ENCODE measurements at regions not wholly inside any gene's neighbourhood (a gene's known extent, or its start where the extent isn't known, plus 50 kb on each side); places are given as distances from the start of the nearest gene placed in this dataset.
"Not testable (repeated sequence)": the region's sequence is repeated elsewhere in the genome, so short reads cannot be mapped to it uniquely, and the experiment has no call there.

GRCh38 chr2:111250448-111251030, 129.8 kb downstream of the BCL2L11 start:
- no peak for TF ChIP-seq CTCF (conservative IDR thresholded peaks at IDR 0.05; ENCODE audit: low read depth, low read length)
- DNase-seq (ENCODE audit: low read depth) = no peak
- H3K4me3 ChIP-seq (ENCODE audit: low read depth, low read length) = no peak overlapping the region

DNA sequence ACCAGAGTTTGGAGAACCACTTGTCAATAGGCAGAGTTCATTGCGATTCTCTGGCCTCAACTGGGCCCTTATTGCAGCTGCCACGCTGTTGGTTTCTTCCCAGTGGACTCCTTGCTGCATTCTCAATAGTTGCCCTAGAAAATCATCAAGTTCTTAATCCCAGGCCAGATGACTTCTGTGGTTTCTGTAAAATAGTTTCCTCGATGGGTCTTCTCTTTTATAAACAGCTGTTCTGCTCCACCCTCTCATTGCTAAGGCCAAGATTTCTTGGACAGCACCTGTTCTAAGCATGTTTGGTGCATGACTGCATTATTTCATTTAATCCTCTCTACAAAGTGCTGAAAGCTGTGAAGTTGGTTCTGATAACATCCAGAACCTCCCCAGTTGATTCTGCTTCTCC, 131.0 kb downstream of the BCL2L11 start:
- no peak for TF ChIP-seq CTCF (conservative IDR thresholded peaks at IDR 0.05; ENCODE audit: low read depth, low read length)
- H3K4me3 ChIP-seq (ENCODE audit: low read depth, low read length) = no peak overlapping the region
- DNase-seq (ENCODE audit: low read depth) = no peak

DNA sequence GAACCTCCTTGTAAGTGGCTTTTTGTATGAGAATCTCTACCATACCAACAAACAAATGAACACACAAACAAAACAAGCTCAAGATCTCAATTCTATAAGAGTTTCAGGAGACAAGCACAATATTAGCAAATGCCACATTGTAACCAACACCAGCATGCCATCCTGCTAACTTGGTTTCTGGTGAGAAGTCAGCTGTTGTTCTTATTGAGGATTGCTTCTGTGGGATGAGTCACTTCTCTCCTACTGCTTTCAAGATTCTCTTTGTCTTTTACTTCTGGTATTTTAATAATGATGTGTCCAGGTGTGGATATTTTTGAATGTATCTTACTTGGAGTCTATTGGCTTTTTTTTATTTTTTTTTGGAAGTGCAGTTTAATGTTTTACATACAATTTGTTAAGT, 131.7 kb downstream of the BCL2L11 start:
- DNase-seq (ENCODE audit: low read depth) = no peak
- no peak overlapping the region for H3K4me3 ChIP-seq (ENCODE audit: low read depth, low read length)
- no peak for TF ChIP-seq CTCF (conservative IDR thresholded peaks at IDR 0.05; ENCODE audit: low read depth, low read length)

GRCh38 chr2:111254916-111255315, 134.2 kb downstream of the BCL2L11 start:
- not testable (repeated sequence) for DNase-seq (ENCODE audit: low read depth); H3K4me3 ChIP-seq (ENCODE audit: low read depth, low read length)

DNA sequence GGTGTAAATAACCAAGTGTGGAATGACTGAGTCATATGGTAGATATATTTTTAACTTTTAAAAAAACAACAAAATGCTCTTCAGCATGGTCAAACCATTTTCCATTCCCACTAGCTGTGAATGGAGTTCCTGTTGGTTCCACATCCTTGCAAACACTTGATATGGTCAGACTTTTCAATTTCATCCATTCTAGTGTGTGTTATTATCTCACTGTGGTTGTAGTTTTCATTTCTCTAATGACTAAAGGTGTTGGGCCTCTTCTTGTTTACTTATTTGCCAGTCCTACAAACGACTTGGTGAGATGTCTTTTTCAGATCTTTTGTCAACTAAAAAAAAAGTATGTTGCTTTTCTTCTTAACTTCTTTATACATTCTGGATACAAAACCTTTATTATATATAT, 135.9 kb downstream of the BCL2L11 start:
- not testable (repeated sequence) for DNase-seq (ENCODE audit: low read depth); H3K4me3 ChIP-seq (ENCODE audit: low read depth, low read length)

GRCh38 chr2:111257607-111258006, 136.9 kb downstream of the BCL2L11 start:
- DNase-seq (ENCODE audit: low read depth); H3K4me3 ChIP-seq (ENCODE audit: low read depth, low read length): not testable (repeated sequence)

- not testable (repeated sequence) for H3K4me3 ChIP-seq (ENCODE audit: low read depth, low read length); DNase-seq (ENCODE audit: low read depth)
These were observed 137.6 kb downstream of the BCL2L11 start for GRCh38 chr2:111258318-111258717.

GRCh38 chr2:111262627-111263379, 142.1 kb downstream of the BCL2L11 start:
- H3K4me3 ChIP-seq (ENCODE audit: low read depth, low read length); DNase-seq (ENCODE audit: low read depth): not testable (repeated sequence)

- not testable (repeated sequence) for H3K4me3 ChIP-seq (ENCODE audit: low read depth, low read length); DNase-seq (ENCODE audit: low read depth)
These were observed 142.8 kb downstream of the BCL2L11 start for GRCh38 chr2:111263380-111264017.

- not testable (repeated sequence) for H3K4me3 ChIP-seq (ENCODE audit: low read depth, low read length); DNase-seq (ENCODE audit: low read depth)
These were observed 144.2 kb downstream of the BCL2L11 start for GRCh38 chr2:111264956-111265355.

GRCh38 chr2:111266556-111266955, 145.8 kb downstream of the BCL2L11 start:
- not testable (repeated sequence) for H3K4me3 ChIP-seq (ENCODE audit: low read depth, low read length); DNase-seq (ENCODE audit: low read depth)

GRCh38 chr2:111267038-111267437, 146.3 kb downstream of the BCL2L11 start:
- peak; percentile 1 for DNase-seq (ENCODE audit: low read depth)
- H3K4me3 ChIP-seq (ENCODE audit: low read depth, low read length) = not testable (repeated sequence)

DNA sequence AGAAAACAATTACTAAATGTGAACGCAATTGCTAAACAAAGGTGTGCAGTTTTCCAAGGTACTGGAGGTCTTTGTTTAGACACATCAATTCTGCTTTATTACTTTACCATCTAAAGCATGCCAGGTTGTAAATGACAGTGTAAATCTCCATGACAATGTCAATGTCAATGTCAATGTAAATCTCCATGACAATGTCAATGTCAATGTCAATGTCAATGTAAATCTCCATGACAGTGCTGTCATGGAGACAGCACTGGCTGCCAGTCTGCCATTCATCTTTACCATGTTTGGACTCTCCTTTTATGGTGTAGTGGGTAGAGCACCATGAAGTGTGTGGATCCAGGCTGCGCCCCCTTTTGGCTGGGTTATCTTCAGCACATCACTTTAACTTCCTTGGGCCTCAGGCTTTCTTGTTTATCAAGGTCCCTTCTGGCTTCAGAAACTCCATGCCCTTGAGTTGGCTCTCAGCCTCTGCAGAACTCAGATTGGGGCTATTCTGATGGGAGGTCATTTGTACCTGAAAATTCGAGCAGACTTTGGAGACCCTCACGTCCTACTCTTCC, 149.1 kb downstream of the BCL2L11 start:
- H3K4me3 ChIP-seq (ENCODE audit: low read depth, low read length); DNase-seq (ENCODE audit: low read depth): not testable (repeated sequence)

GRCh38 chr2:111270569-111270968, 149.9 kb downstream of the BCL2L11 start:
- H3K4me3 ChIP-seq (ENCODE audit: low read depth, low read length); DNase-seq (ENCODE audit: low read depth): not testable (repeated sequence)

DNA sequence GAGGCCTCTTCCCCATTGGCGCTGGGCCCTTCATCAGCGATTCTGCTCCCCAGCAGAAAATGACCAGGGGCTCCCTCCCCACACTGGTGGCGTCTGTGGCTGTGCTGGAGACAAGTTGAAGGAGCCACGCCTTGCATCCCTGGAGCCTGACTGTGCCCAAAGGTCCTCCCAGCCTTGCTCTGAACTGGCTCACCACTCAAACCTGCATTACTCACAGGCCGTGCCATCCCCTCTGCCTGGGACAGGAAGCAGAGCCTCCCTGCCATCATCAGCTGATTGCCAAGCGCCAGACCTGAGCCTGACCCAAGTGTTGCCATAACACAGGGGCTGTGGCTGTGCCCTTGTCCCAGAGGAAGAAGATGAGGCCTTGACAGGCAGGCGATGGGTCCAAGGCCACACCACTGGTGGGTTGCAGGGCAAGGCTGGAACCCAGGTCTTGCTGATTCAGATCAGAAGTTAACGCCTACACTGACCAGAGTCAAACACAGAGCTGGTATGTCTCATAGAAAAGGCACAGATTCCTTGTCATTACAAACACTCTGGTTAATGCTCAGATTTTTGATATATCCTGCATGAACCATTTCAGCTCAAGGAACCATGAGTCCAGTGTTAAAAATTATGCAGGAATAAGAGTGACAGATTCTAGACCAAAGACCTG, 151.1 kb downstream of the BCL2L11 start:
- not testable (repeated sequence) for DNase-seq (ENCODE audit: low read depth); H3K4me3 ChIP-seq (ENCODE audit: low read depth, low read length)

Data from epithelial cell of proximal tubule (primary cell).